ENCODE measurements at regions not wholly inside any gene's neighbourhood (a gene's known extent, or its start where the extent isn't known, plus 50 kb on each side); places are given as distances from the start of the nearest gene placed in this dataset.

DNA sequence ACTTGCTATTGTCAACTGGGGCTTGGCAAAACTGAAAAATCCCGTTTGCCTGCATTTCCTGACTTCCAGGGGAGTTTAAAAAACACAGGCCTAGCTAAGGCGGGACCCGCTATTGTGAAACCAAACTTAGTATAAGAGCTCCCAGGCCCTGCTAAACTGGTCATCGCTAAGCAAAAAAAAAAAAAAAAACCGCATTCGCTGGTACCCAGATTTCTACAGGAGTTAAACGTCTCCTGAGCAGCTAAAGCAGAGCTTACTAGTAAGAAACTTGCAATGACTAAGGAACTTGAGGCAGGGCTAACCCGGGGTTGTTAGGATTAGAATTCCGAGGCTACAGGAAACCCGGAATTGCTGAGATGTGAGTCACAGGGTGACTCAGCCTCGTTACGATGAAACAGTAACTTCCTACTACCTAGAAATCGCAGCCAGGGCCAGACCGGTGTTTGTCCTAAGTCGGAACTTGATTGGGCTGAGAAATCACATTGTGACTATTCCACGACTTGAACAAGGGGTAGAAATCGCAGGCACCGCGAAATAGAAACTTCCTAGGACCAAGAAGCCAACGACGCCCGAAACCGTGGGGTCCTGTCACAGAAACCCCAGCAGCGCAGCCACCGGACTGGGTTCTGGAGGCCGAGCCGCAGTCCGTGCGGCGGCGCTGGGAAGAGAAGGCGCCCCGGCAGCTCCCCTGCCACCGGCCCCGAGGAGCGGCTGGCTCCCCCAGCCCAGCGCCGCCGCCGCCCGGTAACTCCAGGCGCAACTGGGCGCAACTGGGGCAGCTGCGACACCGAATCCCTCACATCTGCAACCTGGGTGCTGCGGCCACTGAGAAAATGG lies 89.4 kb downstream of the ANXA2R start:
- no peaks in the 10 kb centered on the region for H3K27me3 Mint-ChIP-seq (ENCODE audit: low read depth in 2 of 2)
- under 1% methylated on average over 46 of the region's 46 CpGs for WGBS (ENCODE audit: insufficient coverage)
- H3K4me3 ChIP-seq (ENCODE audit: low read length), result peak overlapping the region; percentile 73

DNA sequence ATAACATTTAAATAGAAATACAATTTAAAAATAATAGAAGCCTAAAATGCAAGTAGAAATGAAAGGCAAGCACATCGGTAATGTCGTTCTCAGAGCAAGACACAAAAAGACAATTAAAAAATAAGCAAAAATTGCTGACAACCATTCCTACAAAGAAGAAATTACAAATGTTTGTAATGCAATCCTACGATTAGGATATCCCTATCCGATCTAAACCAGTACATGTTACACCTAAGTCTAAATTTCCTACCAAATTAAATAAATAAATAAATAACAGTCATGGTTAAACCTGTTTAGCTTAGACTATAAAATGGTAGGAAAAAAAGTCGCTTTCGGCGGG lies 90.0 kb downstream of the ANXA2R start:
- WGBS (ENCODE audit: insufficient coverage), result 29% methylated on average over 7 of the region's 7 CpGs
- H3K27me3 ChIP-seq (ENCODE audit: control insufficient read depth, insufficient read depth, low read length), result no peaks in the 10 kb centered on the region
- H3K4me1 Mint-ChIP-seq, result peaks cover 33 to 44% of the 10 kb centered on the region in 2 donors
- H3K27ac ChIP-seq (ENCODE audit: low read length), result peak overlapping the region; percentile 98
- peaks cover 20% of the 10 kb centered on the region for H3K9me3 ChIP-seq (ENCODE audit: control insufficient read depth, insufficient read depth, low read length)
- intact Hi-C loops (cut with micrococcal nuclease), result loop anchor here (1.0 to 5.0 kb wide), 7 partner anchors 41 to 607 kb away; partner anchors contain the start of genes HMGCS1, PAIP1, TMEM267 and ZNF131
- no peaks in the 10 kb centered on the region for H3K36me3 ChIP-seq (ENCODE audit: control insufficient read depth, insufficient read depth, low read length)
- H3K4me3 ChIP-seq (ENCODE audit: low read length), result peak overlapping the region; percentile 73
- H3K36me3 Mint-ChIP-seq, result no peaks in the 10 kb centered on the region
- ATAC-seq (no peak), DNase-seq (no peak)
- TF ChIP-seq, protein P1, sequence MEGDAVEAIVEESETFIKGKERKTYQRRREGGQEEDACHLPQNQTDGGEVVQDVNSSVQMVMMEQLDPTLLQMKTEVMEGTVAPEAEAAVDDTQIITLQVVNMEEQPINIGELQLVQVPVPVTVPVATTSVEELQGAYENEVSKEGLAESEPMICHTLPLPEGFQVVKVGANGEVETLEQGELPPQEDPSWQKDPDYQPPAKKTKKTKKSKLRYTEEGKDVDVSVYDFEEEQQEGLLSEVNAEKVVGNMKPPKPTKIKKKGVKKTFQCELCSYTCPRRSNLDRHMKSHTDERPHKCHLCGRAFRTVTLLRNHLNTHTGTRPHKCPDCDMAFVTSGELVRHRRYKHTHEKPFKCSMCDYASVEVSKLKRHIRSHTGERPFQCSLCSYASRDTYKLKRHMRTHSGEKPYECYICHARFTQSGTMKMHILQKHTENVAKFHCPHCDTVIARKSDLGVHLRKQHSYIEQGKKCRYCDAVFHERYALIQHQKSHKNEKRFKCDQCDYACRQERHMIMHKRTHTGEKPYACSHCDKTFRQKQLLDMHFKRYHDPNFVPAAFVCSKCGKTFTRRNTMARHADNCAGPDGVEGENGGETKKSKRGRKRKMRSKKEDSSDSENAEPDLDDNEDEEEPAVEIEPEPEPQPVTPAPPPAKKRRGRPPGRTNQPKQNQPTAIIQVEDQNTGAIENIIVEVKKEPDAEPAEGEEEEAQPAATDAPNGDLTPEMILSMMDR (IDR thresholded peaks at IDR 0.05), result no peak
- peaks cover 45% of the 10 kb centered on the region for H3K4me1 ChIP-seq (ENCODE audit: control insufficient read depth, insufficient read depth, low read length)
- no peaks in the 10 kb centered on the region for H3K27me3 Mint-ChIP-seq (ENCODE audit: low read depth in 2 of 2)
- H3K27ac Mint-ChIP-seq, result peak overlapping the region; percentile 97 to 99
- peak overlapping the region; percentile 88 for H3K4me3 Mint-ChIP-seq
- H3K9me3 Mint-ChIP-seq, result peaks cover 0 to 3% of the 10 kb centered on the region in 2 donors

More for the DNA sequence above, 89.4 kb downstream of the ANXA2R start:
- peaks cover 33 to 44% of the 10 kb centered on the region in 2 donors for H3K4me1 Mint-ChIP-seq
- TF ChIP-seq, protein P1 (IDR thresholded peaks at IDR 0.05), result no peak
- peak overlapping the region; percentile 98 for H3K27ac ChIP-seq (ENCODE audit: low read length)
- ATAC-seq (peak; percentile 38 to 66 (median 53)), DNase-seq (peak; percentile 66 to 85)
- H3K27me3 ChIP-seq (ENCODE audit: control insufficient read depth, insufficient read depth, low read length), result no peaks in the 10 kb centered on the region
- H3K4me1 ChIP-seq (ENCODE audit: control insufficient read depth, insufficient read depth, low read length), result peaks cover 45% of the 10 kb centered on the region
- intact Hi-C loops (cut with micrococcal nuclease), result loop anchor here (1.0 to 5.0 kb wide), 9 partner anchors 42 to 607 kb away; partner anchors contain the start of genes HMGCS1, PAIP1, TMEM267 and ZNF131
- peak overlapping the region; percentile 88 for H3K4me3 Mint-ChIP-seq
- H3K36me3 Mint-ChIP-seq, result no peaks in the 10 kb centered on the region
- peaks cover 0 to 5% of the 10 kb centered on the region in 2 donors for H3K9me3 Mint-ChIP-seq
- peaks cover 20% of the 10 kb centered on the region for H3K9me3 ChIP-seq (ENCODE audit: control insufficient read depth, insufficient read depth, low read length)
- H3K27ac Mint-ChIP-seq, result peak overlapping the region; percentile 97 to 99
- H3K36me3 ChIP-seq (ENCODE audit: control insufficient read depth, insufficient read depth, low read length), result no peaks in the 10 kb centered on the region

DNA sequence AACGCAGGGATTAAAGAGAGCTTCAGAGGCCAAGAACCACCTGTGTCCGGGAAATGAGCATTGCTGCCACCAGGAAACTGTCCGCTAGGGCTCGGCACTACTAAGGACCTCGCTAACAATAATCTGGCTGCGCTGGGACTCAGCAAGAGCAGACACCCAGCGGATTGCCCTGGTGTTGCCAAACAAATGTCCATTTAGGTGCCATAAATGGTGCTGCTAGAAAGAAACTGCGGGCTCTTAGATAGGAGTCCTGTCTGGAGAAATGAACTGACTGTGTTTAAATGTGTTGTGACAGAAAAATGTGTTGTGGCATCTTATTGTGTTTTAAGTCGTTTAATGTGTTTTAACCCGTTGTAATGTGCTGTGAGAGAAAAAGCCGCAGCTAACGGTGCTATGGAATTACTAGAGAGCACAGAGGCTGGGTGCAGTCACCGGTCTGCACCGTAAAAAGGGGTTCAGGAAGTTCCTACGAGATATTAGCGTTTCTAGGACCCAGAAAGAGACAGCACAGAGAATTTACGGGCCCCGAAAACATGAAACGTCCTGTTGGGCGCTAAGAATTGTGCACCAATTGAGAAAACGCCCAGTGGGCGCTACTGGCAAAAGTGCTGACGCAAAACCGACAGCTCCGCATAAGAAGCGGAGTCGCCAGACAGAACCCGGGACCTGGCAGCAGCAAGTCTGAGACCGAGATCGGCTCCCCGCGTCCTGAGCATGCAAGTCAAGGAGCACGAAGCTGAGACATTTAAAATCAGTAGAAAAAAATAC lies 90.6 kb downstream of the ANXA2R start:
- ATAC-seq (peak; percentile 41 to 58 (median 45)), DNase-seq (peak; percentile 61 to 86)
- intact Hi-C loops (cut with micrococcal nuclease), result loop anchor here (1.0 to 5.0 kb wide), 9 partner anchors 41 to 608 kb away; partner anchors contain the start of genes ANXA2R, HMGCS1, PAIP1 and TMEM267
- Histone ChIP-seq H3K27ac (ENCODE audit: low read length) (peak overlapping the region; percentile 98), H3K4me3 (ENCODE audit: low read length) (peak overlapping the region; percentile 73), H3K9me3 (ENCODE audit: control insufficient read depth, insufficient read depth, low read length) (peaks cover 18% of the 10 kb centered on the region), H3K4me1 (ENCODE audit: control insufficient read depth, insufficient read depth, low read length) (peaks cover 45% of the 10 kb centered on the region), H3K27me3 (ENCODE audit: control insufficient read depth, insufficient read depth, low read length) (no peaks in the 10 kb centered on the region), H3K36me3 (ENCODE audit: control insufficient read depth, insufficient read depth, low read length) (no peaks in the 10 kb centered on the region)
- H3K36me3 Mint-ChIP-seq, result no peaks in the 10 kb centered on the region
- peak overlapping the region; percentile 88 for H3K4me3 Mint-ChIP-seq
- H3K9me3 Mint-ChIP-seq, result peaks cover 0 to 3% of the 10 kb centered on the region in 2 donors
- TF ChIP-seq, protein P1 (IDR thresholded peaks at IDR 0.05), result peak; percentile 50
- WGBS (ENCODE audit: insufficient coverage), result 1% methylated on average over 30 of the region's 33 CpGs
- no peaks in the 10 kb centered on the region for H3K27me3 Mint-ChIP-seq (ENCODE audit: low read depth in 2 of 2)
- H3K27ac Mint-ChIP-seq, result peak overlapping the region; percentile 97 to 99
- peaks cover 33 to 44% of the 10 kb centered on the region in 2 donors for H3K4me1 Mint-ChIP-seq
